ENCODE measurements at regions not wholly inside any gene's neighbourhood (a gene's known extent, or its start where the extent isn't known, plus 50 kb on each side); places are given as distances from the start of the nearest gene placed in this dataset.

DNA sequence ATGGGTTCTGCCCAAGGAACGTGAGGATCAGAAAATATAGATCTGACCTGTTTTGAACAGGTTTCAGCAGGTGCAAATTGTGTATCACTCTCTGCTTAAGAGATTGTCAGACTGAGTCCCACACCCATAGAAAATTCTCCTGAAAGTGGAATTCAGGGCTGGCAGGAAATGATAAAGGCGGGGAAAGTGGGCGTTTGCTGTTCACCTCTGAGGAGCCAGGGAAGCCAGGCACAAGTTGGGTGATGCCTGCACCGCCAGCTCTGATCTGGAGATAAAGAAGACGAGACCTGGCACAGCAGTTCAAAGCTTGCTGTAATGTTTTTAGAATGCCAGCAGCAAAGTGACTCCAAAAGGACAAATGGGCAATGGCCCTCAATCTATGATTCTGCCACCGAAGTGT lies 356.5 kb upstream of the SOX5 start:
- ChIA-PET CTCF (no interaction called here), POLR2A (no interaction called here)
- TF ChIP-seq, protein P1, sequence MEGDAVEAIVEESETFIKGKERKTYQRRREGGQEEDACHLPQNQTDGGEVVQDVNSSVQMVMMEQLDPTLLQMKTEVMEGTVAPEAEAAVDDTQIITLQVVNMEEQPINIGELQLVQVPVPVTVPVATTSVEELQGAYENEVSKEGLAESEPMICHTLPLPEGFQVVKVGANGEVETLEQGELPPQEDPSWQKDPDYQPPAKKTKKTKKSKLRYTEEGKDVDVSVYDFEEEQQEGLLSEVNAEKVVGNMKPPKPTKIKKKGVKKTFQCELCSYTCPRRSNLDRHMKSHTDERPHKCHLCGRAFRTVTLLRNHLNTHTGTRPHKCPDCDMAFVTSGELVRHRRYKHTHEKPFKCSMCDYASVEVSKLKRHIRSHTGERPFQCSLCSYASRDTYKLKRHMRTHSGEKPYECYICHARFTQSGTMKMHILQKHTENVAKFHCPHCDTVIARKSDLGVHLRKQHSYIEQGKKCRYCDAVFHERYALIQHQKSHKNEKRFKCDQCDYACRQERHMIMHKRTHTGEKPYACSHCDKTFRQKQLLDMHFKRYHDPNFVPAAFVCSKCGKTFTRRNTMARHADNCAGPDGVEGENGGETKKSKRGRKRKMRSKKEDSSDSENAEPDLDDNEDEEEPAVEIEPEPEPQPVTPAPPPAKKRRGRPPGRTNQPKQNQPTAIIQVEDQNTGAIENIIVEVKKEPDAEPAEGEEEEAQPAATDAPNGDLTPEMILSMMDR (IDR thresholded peaks at IDR 0.05; ENCODE audit: insufficient read depth, low read depth, low read length) = no peak
- no peaks in the 10 kb centered on the region for H3K36me3 ChIP-seq (ENCODE audit: control insufficient read depth, insufficient read depth, low read length)
- no peaks in the 10 kb centered on the region for H3K27me3 ChIP-seq (ENCODE audit: control insufficient read depth, insufficient read depth, low read length)
- no peak overlapping the region for H3K4me3 ChIP-seq (ENCODE audit: low read depth, low read length)
- no peak for DNase-seq (ENCODE audit: low read depth)

DNA sequence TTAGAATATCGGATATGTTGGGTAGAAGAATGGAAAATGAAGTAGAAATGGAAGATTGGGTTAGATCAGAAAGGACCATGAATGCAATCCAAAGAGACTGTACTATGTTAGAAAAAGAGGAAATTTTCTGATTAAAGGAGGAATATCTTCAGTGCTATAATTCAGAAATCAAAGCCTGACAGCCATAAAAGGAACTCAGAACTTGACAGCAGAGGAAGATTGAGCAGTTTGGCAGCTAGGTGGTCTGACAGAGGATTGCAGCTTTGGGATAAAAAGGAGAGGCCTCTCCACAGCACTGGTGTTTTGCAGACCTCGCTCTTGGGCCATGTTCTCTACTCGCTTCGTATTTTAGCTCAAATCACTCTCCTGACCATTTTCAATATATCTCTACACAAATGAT lies 354.8 kb upstream of the SOX5 start:
- Histone ChIP-seq H3K36me3 (ENCODE audit: control insufficient read depth, insufficient read depth, low read length) (no peaks in the 10 kb centered on the region), H3K4me3 (ENCODE audit: low read depth, low read length) (no peak overlapping the region), H3K27me3 (ENCODE audit: control insufficient read depth, insufficient read depth, low read length) (no peaks in the 10 kb centered on the region)
- ChIA-PET CTCF (no interaction called here), POLR2A (no interaction called here)
- TF ChIP-seq, protein P1 (IDR thresholded peaks at IDR 0.05; ENCODE audit: insufficient read depth, low read depth, low read length) = no peak
- no peak for DNase-seq (ENCODE audit: low read depth)

DNA sequence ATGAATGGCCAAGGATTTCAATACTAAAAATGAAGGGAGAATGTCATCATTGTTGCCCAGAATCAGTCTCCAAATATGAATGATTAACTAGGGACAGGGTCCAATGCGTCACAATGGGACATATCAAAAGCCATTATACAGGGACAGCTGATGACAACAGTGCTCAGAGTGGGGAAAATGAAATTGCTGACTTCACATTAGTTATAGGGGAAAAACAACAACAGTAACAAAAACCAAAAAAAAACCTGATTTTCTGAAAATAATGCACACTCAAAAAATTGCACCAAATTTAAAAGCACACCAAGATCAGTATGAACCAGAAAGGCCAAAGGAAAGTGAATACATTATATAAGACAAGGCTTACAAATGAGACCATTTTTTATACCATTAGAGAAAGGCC lies 353.2 kb upstream of the SOX5 start:
- Histone ChIP-seq H3K4me3 (ENCODE audit: low read depth, low read length) (no peak overlapping the region), H3K36me3 (ENCODE audit: control insufficient read depth, insufficient read depth, low read length) (no peaks in the 10 kb centered on the region), H3K27me3 (ENCODE audit: control insufficient read depth, insufficient read depth, low read length) (no peaks in the 10 kb centered on the region)
- ChIA-PET POLR2A (no interaction called here), CTCF (no interaction called here)
- no peak for DNase-seq (ENCODE audit: low read depth)
- TF ChIP-seq, protein P1 (IDR thresholded peaks at IDR 0.05; ENCODE audit: insufficient read depth, low read depth, low read length) = no peak

DNA sequence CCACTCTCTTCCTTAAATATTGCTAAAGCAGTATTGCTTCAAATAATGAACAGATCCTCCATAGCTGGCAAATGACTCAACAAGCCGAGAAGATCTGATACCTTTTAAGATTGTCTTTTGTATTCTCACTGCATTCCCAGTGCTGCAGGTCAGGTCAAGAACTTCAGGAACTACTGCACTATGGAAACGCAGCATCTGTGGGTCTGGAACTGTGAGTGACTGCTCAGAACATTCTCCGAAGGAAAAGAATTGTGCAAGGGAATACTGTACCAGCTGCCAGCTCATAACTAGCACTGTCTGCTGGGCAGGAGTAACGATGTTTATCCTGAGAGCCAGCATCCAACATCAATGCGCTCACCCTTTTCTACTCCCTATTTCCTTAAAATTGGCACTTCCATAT lies 348.0 kb upstream of the SOX5 start:
- TF ChIP-seq, protein P1 (IDR thresholded peaks at IDR 0.05; ENCODE audit: insufficient read depth, low read depth, low read length) = no peak
- H3K36me3 ChIP-seq (ENCODE audit: control insufficient read depth, insufficient read depth, low read length) = no peaks in the 10 kb centered on the region
- no peak for DNase-seq (ENCODE audit: low read depth)
- no peaks in the 10 kb centered on the region for H3K27me3 ChIP-seq (ENCODE audit: control insufficient read depth, insufficient read depth, low read length)
- POLR2A ChIA-PET = no interaction called here
- H3K4me3 ChIP-seq (ENCODE audit: low read depth, low read length) = no peak overlapping the region
- CTCF ChIA-PET = no interaction called here

DNA sequence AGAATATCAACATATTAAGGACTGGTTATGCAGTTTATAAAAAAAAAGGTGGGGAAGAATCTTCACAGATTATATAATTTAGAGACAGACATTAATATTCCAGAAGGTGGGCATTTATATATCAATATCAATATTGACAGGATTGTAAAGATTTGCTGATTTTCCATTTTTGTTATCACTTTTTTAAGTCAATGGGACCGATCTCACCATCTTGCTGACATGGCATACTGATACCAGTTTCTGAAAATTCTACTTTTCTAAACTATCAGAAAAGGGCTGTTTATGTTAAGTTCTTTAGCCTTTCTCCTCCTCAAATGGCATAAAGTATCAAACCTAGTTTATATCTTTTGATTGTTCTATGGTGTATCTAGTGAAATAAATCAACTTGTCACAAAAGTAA lies 344.1 kb upstream of the SOX5 start:
- TF ChIP-seq, protein P1 (IDR thresholded peaks at IDR 0.05; ENCODE audit: insufficient read depth, low read depth, low read length) = no peak
- H3K4me3 ChIP-seq (ENCODE audit: low read depth, low read length) = no peak overlapping the region
- CTCF ChIA-PET = interaction anchor here (0.6 kb wide), 1 partner anchor 307 kb away, joined by 3 read pairs; no protein-coding TSS in a partner anchor
- POLR2A ChIA-PET = no interaction called here
- no peaks in the 10 kb centered on the region for H3K27me3 ChIP-seq (ENCODE audit: control insufficient read depth, insufficient read depth, low read length)
- no peaks in the 10 kb centered on the region for H3K36me3 ChIP-seq (ENCODE audit: control insufficient read depth, insufficient read depth, low read length)
- DNase-seq (ENCODE audit: low read depth) = no peak
